Chondrocyte (in vitro differentiated cells): ENCODE measurements at regions not wholly inside any gene's neighbourhood (a gene's known extent, or its start where the extent isn't known, plus 50 kb on each side); places are given as distances from the start of the nearest gene placed in this dataset.

Source experiments
- DNase-seq: peaks from one replicate; pipeline ENCODE4 v3.0.0; 2021; ENCODE audit warnings: mixed read lengths, low spot score
- H3K27ac Mint-ChIP-seq: one replicate; pipeline ENCODE4 v1.8.0; 2021; ENCODE audit warnings: mild to moderate bottlenecking, moderate library complexity, mixed read lengths; ENCODE audit not compliant: unreplicated experiment
- H3K27me3 Mint-ChIP-seq: 2 replicates; pipeline ENCODE4 v1.8.0; 2021; ENCODE audit warnings: low read depth, mixed read lengths
- H3K36me3 Mint-ChIP-seq: 2 replicates; pipeline ENCODE4 v1.8.0; 2021; ENCODE audit warnings: low read depth, mixed read lengths
- H3K4me1 Mint-ChIP-seq: 2 replicates; pipeline ENCODE4 v1.8.0; 2021; ENCODE audit warnings: low read depth, mild to moderate bottlenecking, mixed read lengths
- H3K4me3 Mint-ChIP-seq: one replicate; pipeline ENCODE4 v1.8.0; 2021; ENCODE audit warnings: mild to moderate bottlenecking, moderate library complexity, mixed read lengths; ENCODE audit not compliant: unreplicated experiment
- H3K9me3 Mint-ChIP-seq: 2 replicates; pipeline ENCODE4 v1.8.0; 2021; ENCODE audit warnings: low read depth, mixed read lengths
- TF ChIP-seq, protein P1 (sequence below): fragments of 200-600 bp; sonication (generic); IDR thresholded peaks from 2 replicates; pipeline ENCODE4 v1.5.0; 2021; ENCODE audit warnings: antibody characterized with exemption, mild to moderate bottlenecking, moderate library complexity

DNA sequence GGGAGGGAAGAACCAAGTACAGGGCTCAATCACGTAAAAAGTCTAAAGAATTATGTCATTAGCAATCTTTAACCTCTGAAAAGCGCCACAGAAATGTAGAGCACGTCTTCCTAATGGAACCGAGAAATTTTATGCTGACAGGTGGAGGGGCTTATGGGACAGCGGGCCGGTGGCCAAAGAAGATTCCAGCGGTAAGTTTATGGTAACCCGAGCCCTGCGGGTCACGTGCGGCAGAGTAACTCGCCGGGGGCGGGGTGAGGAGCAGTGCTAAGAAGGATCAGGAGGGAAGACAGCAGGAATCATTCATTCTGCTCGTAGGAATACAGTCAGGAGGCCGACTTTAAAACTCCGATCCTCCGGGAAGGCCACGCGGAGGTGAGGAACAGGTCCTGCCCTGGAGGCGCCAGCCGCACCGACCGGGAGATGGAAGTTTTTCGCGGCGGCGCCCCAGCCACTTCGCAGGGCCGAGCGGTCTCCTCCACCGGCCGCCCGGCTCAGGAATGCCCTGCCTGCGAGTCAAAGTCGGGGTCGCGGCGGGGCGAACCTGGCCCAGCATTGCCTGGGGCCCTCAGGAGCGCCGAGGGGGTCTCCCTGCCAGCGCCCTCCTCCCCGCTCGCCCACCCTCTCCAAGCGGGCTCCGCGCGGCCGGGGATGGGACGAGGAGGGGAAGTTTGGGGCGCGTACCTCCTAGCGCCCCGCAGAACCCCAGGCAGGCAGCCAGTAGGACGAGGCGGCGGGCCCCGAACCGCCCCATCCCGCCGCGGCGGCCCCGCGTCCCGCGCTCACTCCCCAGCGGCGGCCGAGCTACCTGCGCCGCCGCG, 101.8 kb downstream of the ESM1 start:
- H3K36me3 Mint-ChIP-seq, result no peaks in the 10 kb centered on the region

DNA sequence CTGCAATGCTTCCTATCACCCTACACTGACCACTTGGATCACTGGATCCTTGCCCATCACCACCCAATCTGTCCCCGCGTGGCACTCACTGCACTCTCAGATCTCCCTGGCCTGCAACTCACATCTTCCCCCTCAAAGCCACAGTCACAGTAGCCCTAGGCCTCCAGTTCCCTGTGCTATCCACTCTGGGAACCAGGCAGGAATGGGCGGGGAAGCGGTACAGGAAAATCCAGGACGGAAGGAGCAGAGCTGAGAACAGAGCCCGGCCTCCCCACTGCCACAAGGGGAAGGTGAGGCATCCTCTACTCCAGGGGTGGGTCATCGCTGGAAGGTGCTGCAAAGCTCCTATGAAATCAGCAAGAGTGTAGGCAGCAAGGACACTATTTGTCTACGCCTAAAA, 102.6 kb downstream of the ESM1 start:
- no peaks in the 10 kb centered on the region for H3K9me3 Mint-ChIP-seq
- no peak overlapping the region for H3K27ac Mint-ChIP-seq
- DNase-seq, result no peak
- TF ChIP-seq, protein P1, sequence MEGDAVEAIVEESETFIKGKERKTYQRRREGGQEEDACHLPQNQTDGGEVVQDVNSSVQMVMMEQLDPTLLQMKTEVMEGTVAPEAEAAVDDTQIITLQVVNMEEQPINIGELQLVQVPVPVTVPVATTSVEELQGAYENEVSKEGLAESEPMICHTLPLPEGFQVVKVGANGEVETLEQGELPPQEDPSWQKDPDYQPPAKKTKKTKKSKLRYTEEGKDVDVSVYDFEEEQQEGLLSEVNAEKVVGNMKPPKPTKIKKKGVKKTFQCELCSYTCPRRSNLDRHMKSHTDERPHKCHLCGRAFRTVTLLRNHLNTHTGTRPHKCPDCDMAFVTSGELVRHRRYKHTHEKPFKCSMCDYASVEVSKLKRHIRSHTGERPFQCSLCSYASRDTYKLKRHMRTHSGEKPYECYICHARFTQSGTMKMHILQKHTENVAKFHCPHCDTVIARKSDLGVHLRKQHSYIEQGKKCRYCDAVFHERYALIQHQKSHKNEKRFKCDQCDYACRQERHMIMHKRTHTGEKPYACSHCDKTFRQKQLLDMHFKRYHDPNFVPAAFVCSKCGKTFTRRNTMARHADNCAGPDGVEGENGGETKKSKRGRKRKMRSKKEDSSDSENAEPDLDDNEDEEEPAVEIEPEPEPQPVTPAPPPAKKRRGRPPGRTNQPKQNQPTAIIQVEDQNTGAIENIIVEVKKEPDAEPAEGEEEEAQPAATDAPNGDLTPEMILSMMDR, result no peak
- peaks cover 23% of the 10 kb centered on the region for H3K4me1 Mint-ChIP-seq
- H3K27me3 Mint-ChIP-seq, result peaks cover 3% of the 10 kb centered on the region
- no peaks in the 10 kb centered on the region for H3K36me3 Mint-ChIP-seq
- H3K4me3 Mint-ChIP-seq, result peak overlapping the region; percentile 79

More for the DNA sequence above, 101.8 kb downstream of the ESM1 start:
- Mint-ChIP-seq H3K27me3 (peaks cover 3% of the 10 kb centered on the region), H3K4me1 (peaks cover 23% of the 10 kb centered on the region), H3K4me3 (peak overlapping the region; percentile 79), H3K27ac (peak overlapping the region; percentile 34), H3K9me3 (no peaks in the 10 kb centered on the region)
- DNase-seq, result peak; percentile 81
- TF ChIP-seq, protein P1, result no peak

DNA sequence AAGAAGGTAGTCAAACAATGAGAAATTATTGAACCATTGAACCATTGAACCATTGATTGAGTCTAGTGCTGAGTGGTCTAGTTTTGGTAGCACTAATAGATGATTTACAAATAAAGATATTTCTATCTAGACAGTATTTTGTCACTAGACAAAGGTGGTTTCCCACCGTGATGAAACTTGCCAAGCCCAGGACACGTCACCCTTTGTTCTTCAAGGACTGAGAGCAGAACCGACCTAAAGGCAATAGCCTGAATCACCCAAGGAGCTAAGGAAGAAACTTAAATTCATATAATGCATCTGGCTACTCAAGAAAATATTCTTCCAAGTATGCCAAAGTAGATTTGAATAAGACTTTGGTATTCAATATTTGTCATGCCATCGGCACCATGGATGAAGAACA, 103.3 kb downstream of the ESM1 start:
- no peak for DNase-seq
- TF ChIP-seq, protein P1, result no peak
- peaks cover 23% of the 10 kb centered on the region for H3K4me1 Mint-ChIP-seq
- H3K36me3 Mint-ChIP-seq, result no peaks in the 10 kb centered on the region
- no peaks in the 10 kb centered on the region for H3K9me3 Mint-ChIP-seq
- H3K4me3 Mint-ChIP-seq, result no peak overlapping the region
- peaks cover 3% of the 10 kb centered on the region for H3K27me3 Mint-ChIP-seq
- H3K27ac Mint-ChIP-seq, result no peak overlapping the region

DNA sequence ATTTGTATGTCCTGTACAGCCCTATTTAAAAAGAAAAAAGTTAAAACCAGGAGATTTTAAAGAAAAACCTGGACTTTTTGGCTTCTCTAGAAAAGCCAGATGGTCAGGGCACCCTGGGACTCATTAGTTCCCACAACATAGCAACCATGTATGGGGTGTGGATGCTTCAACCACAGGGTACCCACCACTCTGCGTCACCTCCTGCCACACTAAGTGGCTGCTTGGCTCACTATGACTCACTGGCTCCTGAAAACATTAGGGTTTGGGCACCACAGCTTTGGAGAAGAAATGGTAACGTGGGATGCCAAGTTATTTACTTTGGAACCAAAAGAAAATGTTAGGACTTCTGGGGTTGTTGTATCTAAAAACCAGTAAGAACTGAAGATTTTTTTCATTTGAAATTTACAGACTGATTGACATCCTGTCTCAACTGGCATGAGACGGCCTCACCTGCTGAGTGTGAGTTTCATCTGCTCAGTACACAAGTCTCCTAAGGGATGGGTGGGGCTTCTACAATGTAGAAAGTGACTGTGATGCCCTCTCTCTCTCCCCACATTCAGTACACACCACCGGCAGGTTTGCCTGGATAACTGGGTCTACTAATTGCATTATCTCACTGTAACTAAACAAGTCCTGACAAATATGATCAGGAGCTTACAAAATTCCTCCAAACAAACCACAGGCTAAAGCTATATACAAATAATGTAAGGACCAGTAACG, 103.9 kb downstream of the ESM1 start:
- peaks cover 6% of the 10 kb centered on the region for H3K27me3 Mint-ChIP-seq
- H3K4me1 Mint-ChIP-seq, result peaks cover 23% of the 10 kb centered on the region
- no peak for DNase-seq
- TF ChIP-seq, protein P1, result no peak
- no peak overlapping the region for H3K27ac Mint-ChIP-seq
- peaks cover 2% of the 10 kb centered on the region for H3K36me3 Mint-ChIP-seq
- no peak overlapping the region for H3K4me3 Mint-ChIP-seq
- no peaks in the 10 kb centered on the region for H3K9me3 Mint-ChIP-seq

DNA sequence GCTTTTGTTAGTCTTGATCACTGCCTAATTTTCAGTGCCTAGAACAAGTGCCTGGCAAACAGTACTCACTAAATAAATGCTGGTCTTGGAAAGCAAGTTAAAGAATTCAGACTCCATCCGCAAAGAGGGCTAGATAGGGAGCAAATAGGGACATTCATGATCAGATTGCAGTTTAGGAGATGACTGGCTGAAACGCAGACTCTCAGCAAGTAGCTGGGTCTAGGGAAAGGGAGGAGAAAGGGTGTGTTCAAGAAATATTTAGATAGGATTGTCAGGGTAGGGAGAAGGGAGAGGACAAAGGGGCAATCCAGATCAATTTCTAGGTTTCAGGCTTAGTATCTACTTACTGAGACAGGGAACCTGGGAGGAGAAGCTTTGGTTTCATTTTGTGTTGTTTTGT, 108.4 kb downstream of the ESM1 start:
- Mint-ChIP-seq H3K36me3 (peaks cover 2% of the 10 kb centered on the region), H3K4me3 (no peak overlapping the region), H3K27me3 (peaks cover 3% of the 10 kb centered on the region), H3K4me1 (peaks cover 23% of the 10 kb centered on the region), H3K27ac (no peak overlapping the region), H3K9me3 (no peaks in the 10 kb centered on the region)
- DNase-seq, result no peak
- TF ChIP-seq, protein P1, result no peak
